Mesenchymal stem cell (in vitro differentiated cells and primary cell): ENCODE measurements at regions not wholly inside any gene's neighbourhood (a gene's known extent, or its start where the extent isn't known, plus 50 kb on each side); places are given as distances from the start of the nearest gene placed in this dataset.
A peak's percentile ranks its signal among the peaks of the same experiment; 100 is the strongest.

Source experiments
- DNase-seq: peaks from one replicate; pipeline ENCODE4 v3.0.0-alpha.2; 2013
- H2AFZ ChIP-seq: one replicate; pipeline ENCODE4 v1.6.1; 2013; ENCODE audit warnings: low read depth, mild to moderate bottlenecking, control low read depth, inconsistent platforms, low read length, moderate library complexity
- H2AK5ac ChIP-seq: 2 replicates; pipeline ENCODE4 v1.6.1; 2013; ENCODE audit warnings: low read length, moderate library complexity, mild to moderate bottlenecking, inconsistent platforms; ENCODE audit not compliant: severe bottlenecking
- H2BK120ac ChIP-seq: one replicate; pipeline ENCODE4 v1.6.1; 2013; ENCODE audit warnings: low read depth, mild to moderate bottlenecking, inconsistent platforms, low read length, moderate library complexity
- H2BK12ac ChIP-seq, 2 experiments: one replicate each; pipeline ENCODE4 v1.6.1; 2013; ENCODE audit warnings: inconsistent platforms in 2 of 2, low read length in 2 of 2, mild to moderate bottlenecking in 2 of 2, moderate library complexity in 2 of 2, control low read depth in 1 of 2
- H2BK15ac ChIP-seq: one replicate; pipeline ENCODE4 v1.6.1; 2013; ENCODE audit warnings: mild to moderate bottlenecking, low read depth, inconsistent platforms; ENCODE audit not compliant: poor library complexity, severe bottlenecking
- H2BK5ac ChIP-seq: 2 replicates; pipeline ENCODE4 v1.6.1; 2013; ENCODE audit warnings: low read depth, mild to moderate bottlenecking, low read length, control low read depth, inconsistent platforms; ENCODE audit not compliant: poor library complexity, severe bottlenecking
- H3K14ac ChIP-seq, 2 experiments: one replicate each; pipeline ENCODE4 v1.6.1; 2013; ENCODE audit warnings: inconsistent platforms in 2 of 2, low read length in 2 of 2, control low read depth in 1 of 2, mild to moderate bottlenecking in 1 of 2, moderate library complexity in 1 of 2
- H3K18ac ChIP-seq, 2 experiments: one replicate each; pipeline ENCODE4 v1.6.1; 2013; ENCODE audit warnings: inconsistent platforms in 2 of 2, low read length in 2 of 2, control low read depth in 1 of 2, low read depth in 1 of 2, mild to moderate bottlenecking in 1 of 2
- H3K23ac ChIP-seq, 2 experiments: one replicate each; pipeline ENCODE4 v1.6.1; 2013; ENCODE audit warnings: inconsistent platforms in 2 of 2, low read length in 2 of 2, mild to moderate bottlenecking in 2 of 2, moderate library complexity in 2 of 2, control low read depth in 1 of 2
- H3K27ac ChIP-seq: 2 replicates; pipeline ENCODE4 v1.5.1; 2013; ENCODE audit warnings: mild to moderate bottlenecking, moderate library complexity, low read length, control low read depth, inconsistent platforms; ENCODE audit not compliant: poor library complexity, severe bottlenecking
- H3K27me3 ChIP-seq, 2 experiments: 2 replicates each; pipeline versions ENCODE4 v1.6.1 to v1.7.0; 2013; ENCODE audit warnings: low read length in 2 of 2, mild to moderate bottlenecking in 2 of 2, moderate library complexity in 2 of 2, control low read depth in 1 of 2, inconsistent platforms in 1 of 2; ENCODE audit not compliant: control insufficient read depth in 1 of 2, insufficient read depth in 1 of 2
- H3K36me3 ChIP-seq, 2 experiments: 2 replicates each; pipeline versions ENCODE4 v1.6.1 to v1.7.0; 2013; ENCODE audit warnings: low read length in 2 of 2, control low read depth in 1 of 2, inconsistent platforms in 1 of 2, low read depth in 1 of 2, mild to moderate bottlenecking in 1 of 2; ENCODE audit not compliant: insufficient read depth in 2 of 2, control insufficient read depth in 1 of 2
- H3K4ac ChIP-seq, 2 experiments: one replicate each; pipeline ENCODE4 v1.6.1; 2013; ENCODE audit warnings: inconsistent platforms in 2 of 2, low read length in 2 of 2, mild to moderate bottlenecking in 2 of 2, moderate library complexity in 2 of 2, control low read depth in 1 of 2, low read depth in 1 of 2
- H3K4me1 ChIP-seq: 2 replicates; pipeline ENCODE4 v1.6.1; 2013; ENCODE audit warnings: low read depth, low read length, control low read depth; ENCODE audit not compliant: control insufficient read depth, insufficient read depth
- H3K4me2 ChIP-seq: 2 replicates; pipeline ENCODE4 v1.6.1; 2013; ENCODE audit warnings: low read length, mild to moderate bottlenecking, inconsistent platforms; ENCODE audit not compliant: poor library complexity, severe bottlenecking
- H3K4me3 ChIP-seq, 2 experiments: 2 replicates each; pipeline versions ENCODE4 v1.5.1 to v1.7.0; 2013; ENCODE audit warnings: low read length in 2 of 2, mild to moderate bottlenecking in 2 of 2, control low read depth in 1 of 2, low read depth in 1 of 2; ENCODE audit not compliant: insufficient read depth in 1 of 2
- H3K79me1 ChIP-seq: replicated peaks from 2 replicates; pipeline ENCODE4 v1.6.1; 2013; ENCODE audit warnings: mild to moderate bottlenecking, control low read depth, low read length, inconsistent platforms; ENCODE audit not compliant: poor library complexity, severe bottlenecking
- H3K9ac ChIP-seq: 2 replicates; pipeline ENCODE4 v1.7.0; 2013; ENCODE audit warnings: mild to moderate bottlenecking, low read length, moderate library complexity
- H3K9me3 ChIP-seq: 2 replicates; pipeline ENCODE4 v1.7.0; 2013; ENCODE audit warnings: mild to moderate bottlenecking, low read length; ENCODE audit not compliant: control insufficient read depth
- H4K8ac ChIP-seq: one replicate; pipeline ENCODE4 v1.6.1; 2013; ENCODE audit warnings: inconsistent platforms, mild to moderate bottlenecking, low read length, moderate library complexity
- H4K91ac ChIP-seq: one replicate; pipeline ENCODE4 v1.6.1; 2013; ENCODE audit warnings: mild to moderate bottlenecking, low read length, inconsistent platforms
- WGBS: methylation state at CpG from one replicate; pipeline ENCODE4 v1.1.7; 2013; ENCODE audit warnings: mixed read lengths; 5-methylcytosine and 5-hydroxymethylcytosine counted together

- no peak for DNase-seq
- Histone ChIP-seq H2AFZ (no peak overlapping the region), H2BK5ac (no peak overlapping the region)
Observed at GRCh38 chr1:185487936-185488335, 170.9 kb upstream of the IVNS1ABP start.

DNA sequence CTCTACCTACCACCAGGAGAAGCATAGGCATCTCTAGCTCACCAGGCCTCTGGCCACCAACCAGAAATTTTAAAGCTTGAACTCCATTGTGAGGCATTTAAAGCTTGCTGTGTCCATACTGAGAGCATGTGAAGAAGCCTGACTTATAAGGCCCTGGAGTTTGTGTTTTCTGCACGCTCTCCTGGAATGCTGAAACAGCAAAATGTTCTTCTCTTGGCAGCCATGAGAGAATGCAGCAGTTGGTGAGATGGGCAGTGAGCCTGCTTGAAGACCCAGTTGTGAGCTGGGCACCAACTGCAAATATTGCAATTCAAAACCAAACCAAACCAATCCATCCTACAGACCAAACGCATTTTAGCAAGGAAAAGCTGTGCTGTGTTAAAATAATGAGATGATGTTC is 170.0 kb upstream of the IVNS1ABP start:
- Histone ChIP-seq H3K18ac (no peak overlapping the region), H3K14ac (no peak overlapping the region), H3K27me3 (peaks cover 0 to 3% of the 10 kb centered on the region in 2 experiments), H3K9me3 (no peaks in the 10 kb centered on the region), H3K79me1 (no peaks in the 10 kb centered on the region), H3K4me1 (peaks cover 2% of the 10 kb centered on the region), H4K8ac (no peak overlapping the region), H2BK15ac (no peak overlapping the region), H3K36me3 (no peaks in the 10 kb centered on the region), H3K4me3 (no peak overlapping the region), H2BK120ac (no peak overlapping the region), H3K4ac (no peak overlapping the region), H3K27ac (no peak overlapping the region), H4K91ac (no peak overlapping the region), H3K23ac (no peak overlapping the region), H2AK5ac (peak overlapping the region; percentile 55), H3K4me2 (no peak overlapping the region), H2AFZ (no peak overlapping the region), H2BK5ac (no peak overlapping the region), H2BK12ac (peak overlapping the region; percentile 15 to 18), H3K9ac (no peak overlapping the region)
- DNase-seq = no peak
- 92% methylated on average over 2 of the region's 2 CpGs for WGBS

More at GRCh38 chr1:185487936-185488335, 170.9 kb upstream of the IVNS1ABP start:
- no peak overlapping the region for H2BK15ac ChIP-seq
- no peak overlapping the region for H3K14ac ChIP-seq
- WGBS = 44% methylated on average over 2 of the region's 2 CpGs
- H3K79me1 ChIP-seq = no peaks in the 10 kb centered on the region
- no peak overlapping the region for H4K8ac ChIP-seq
- peaks cover 0 to 3% of the 10 kb centered on the region in 2 experiments for H3K27me3 ChIP-seq
- peaks cover 2% of the 10 kb centered on the region for H3K4me1 ChIP-seq
- no peak overlapping the region for H3K4ac ChIP-seq
- H3K36me3 ChIP-seq = no peaks in the 10 kb centered on the region
- no peak overlapping the region for H3K18ac ChIP-seq
- H3K27ac ChIP-seq = no peak overlapping the region
- H2BK12ac ChIP-seq = no peak overlapping the region
- H3K9ac ChIP-seq = no peak overlapping the region
- no peak overlapping the region for H3K4me2 ChIP-seq
- H2AK5ac ChIP-seq = no peak overlapping the region
- H3K23ac ChIP-seq = no peak overlapping the region
- H4K91ac ChIP-seq = no peak overlapping the region
- H3K9me3 ChIP-seq = no peaks in the 10 kb centered on the region
- H3K4me3 ChIP-seq = no peak overlapping the region
- H2BK120ac ChIP-seq = no peak overlapping the region

- H3K36me3 ChIP-seq = no peaks in the 10 kb centered on the region
- H3K27me3 ChIP-seq = peaks cover 0 to 3% of the 10 kb centered on the region in 2 experiments
- no peak overlapping the region for H3K14ac ChIP-seq
- H3K4me3 ChIP-seq = no peak overlapping the region
- H3K23ac ChIP-seq = no peak overlapping the region
- H4K8ac ChIP-seq = no peak overlapping the region
- WGBS = 63% methylated on average over 2 of the region's 5 CpGs
- no peak overlapping the region for H3K9ac ChIP-seq
- no peak for DNase-seq
- H3K27ac ChIP-seq = no peak overlapping the region
- no peak overlapping the region for H4K91ac ChIP-seq
- H2AFZ ChIP-seq = no peak overlapping the region
- H2BK120ac ChIP-seq = no peak overlapping the region
- H3K4ac ChIP-seq = no peak overlapping the region
- H2BK15ac ChIP-seq = no peak overlapping the region
- peak overlapping the region; percentile 96 for H2AK5ac ChIP-seq
- no peak overlapping the region for H2BK12ac ChIP-seq
- no peak overlapping the region for H2BK5ac ChIP-seq
- H3K4me2 ChIP-seq = no peak overlapping the region
- no peaks in the 10 kb centered on the region for H3K9me3 ChIP-seq
- peaks cover 2% of the 10 kb centered on the region for H3K4me1 ChIP-seq
- H3K79me1 ChIP-seq = no peaks in the 10 kb centered on the region
- H3K18ac ChIP-seq = peak overlapping the region in 1 of 2 experiments; percentile 72
Observed at GRCh38 chr1:185486346-185486745, 169.3 kb upstream of the IVNS1ABP start.

DNA sequence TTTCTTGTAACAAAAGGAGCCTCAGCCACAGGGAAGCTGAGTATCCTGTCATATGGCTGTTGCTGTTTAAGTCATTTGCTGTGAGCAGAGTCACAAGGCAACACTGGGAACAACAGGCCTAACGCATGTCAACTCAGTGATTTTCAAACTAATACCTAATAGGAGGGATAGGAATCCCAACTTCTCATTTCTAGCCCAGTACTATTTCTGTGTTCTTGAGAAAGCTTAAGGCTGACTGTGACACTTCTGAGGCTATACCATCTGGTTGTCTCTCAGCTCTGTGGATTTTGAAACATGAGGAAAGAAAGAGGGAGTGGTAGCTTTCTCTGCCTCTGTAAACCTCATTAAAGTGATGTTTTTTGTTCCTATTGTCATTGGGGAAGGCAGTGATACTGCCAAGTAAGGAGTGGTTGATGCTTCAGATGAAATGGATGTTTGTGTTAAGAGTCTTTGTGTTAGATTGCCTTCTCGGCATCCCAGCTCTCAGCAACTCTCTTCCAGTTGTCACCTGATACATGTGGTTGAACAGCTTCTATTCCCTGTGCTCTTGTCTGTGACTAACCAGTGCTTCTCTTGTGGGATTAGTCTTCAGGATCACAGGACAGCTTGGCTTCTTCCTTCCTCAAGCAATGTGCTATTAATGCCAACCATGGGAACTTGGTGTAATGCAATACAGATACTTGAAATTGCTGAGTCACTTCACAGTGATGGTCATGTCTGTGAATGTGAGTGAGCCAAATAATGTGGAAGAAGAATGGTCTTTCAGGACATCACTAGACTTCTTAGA is 166.8 kb upstream of the IVNS1ABP start:
- Histone ChIP-seq H2BK15ac (no peak overlapping the region), H3K79me1 (no peaks in the 10 kb centered on the region), H2BK120ac (no peak overlapping the region), H3K14ac (no peak overlapping the region), H3K9ac (peak overlapping the region; percentile 65), H3K4me3 (no peak overlapping the region), H3K4ac (no peak overlapping the region), H2AFZ (peak overlapping the region; percentile 76), H3K9me3 (no peaks in the 10 kb centered on the region), H2BK12ac (peak overlapping the region in 1 of 2 experiments; percentile 81), H4K8ac (peak overlapping the region; percentile 71), H2AK5ac (no peak overlapping the region), H3K18ac (peak overlapping the region; percentile 55 to 61), H2BK5ac (no peak overlapping the region), H3K4me2 (no peak overlapping the region), H3K4me1 (peaks cover 3% of the 10 kb centered on the region), H3K36me3 (no peaks in the 10 kb centered on the region), H4K91ac (peak overlapping the region; percentile 25), H3K27ac (peak overlapping the region; percentile 36), H3K23ac (no peak overlapping the region), H3K27me3 (peaks cover 0 to 7% of the 10 kb centered on the region in 2 experiments)
- 83% methylated on average over 2 of the region's 2 CpGs for WGBS
- DNase-seq = peak; percentile 96
